Cardiac muscle cell (in vitro differentiated cells and primary cell): ENCODE measurements at regions not wholly inside any gene's neighbourhood (a gene's known extent, or its start where the extent isn't known, plus 50 kb on each side); places are given as distances from the start of the nearest gene placed in this dataset.

Experiments
- DNase-seq, 2 donors: peaks; one replicate each; pipeline versions ENCODE4 v3.0.0 to v3.0.0-alpha.2; 2010 to 2017; ENCODE audit warnings: low read depth in 1 of 2, low spot score in 1 of 2
- H3K27ac ChIP-seq: fragments of 200-600 bp; sonication (generic); 2 replicates; pipeline ENCODE4 v1.5.1; 2016
- H3K27me3 ChIP-seq: fragments of 200-600 bp; sonication (generic); 2 replicates; pipeline ENCODE4 v1.6.0; 2016; ENCODE audit warnings: control low read depth
- H3K36me3 ChIP-seq: fragments of 200-600 bp; sonication (generic); 2 replicates; pipeline ENCODE4 v1.5.1; 2016; ENCODE audit warnings: control low read depth
- H3K4me1 ChIP-seq: fragments of 200-600 bp; sonication (generic); 2 replicates; pipeline ENCODE4 v1.8.1; 2017; ENCODE audit warnings: low read depth, mild to moderate bottlenecking, mixed run types
- H3K4me3 ChIP-seq: fragments of 200-600 bp; sonication (generic); 2 replicates; pipeline ENCODE4 v1.5.1; 2016; ENCODE audit warnings: mild to moderate bottlenecking
- H3K9me3 ChIP-seq: fragments of 200-600 bp; sonication (generic); 2 replicates; pipeline ENCODE4 v1.5.1; 2017; ENCODE audit warnings: low read depth, mild to moderate bottlenecking, control low read depth
- TF ChIP-seq, protein P1 (sequence below): IDR thresholded peaks from 2 replicates; pipeline ENCODE4 v1.5.1; 2012; ENCODE audit warnings: low read depth, mild to moderate bottlenecking, low read length

DNA sequence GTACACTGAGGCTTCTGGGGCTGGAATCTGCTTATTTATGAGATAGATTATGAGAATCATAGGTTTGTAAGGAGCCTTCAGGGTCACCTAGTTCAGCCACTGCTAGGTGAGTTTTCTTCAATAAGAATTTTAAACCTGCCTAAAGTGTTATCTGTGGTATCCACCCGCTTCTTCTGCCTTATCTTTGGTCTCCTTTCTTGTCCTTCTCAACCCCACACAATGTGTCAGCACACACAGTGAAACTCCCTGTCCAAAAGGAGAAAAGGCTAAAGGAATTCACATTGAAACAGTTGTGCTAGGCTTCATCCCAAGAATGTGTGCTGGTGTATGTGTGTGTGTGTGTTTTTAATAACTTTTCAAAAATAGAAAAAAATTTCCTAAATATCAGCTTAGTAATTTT lies 259.3 kb upstream of the BTG1 start:
- no peak for DNase-seq
- Histone ChIP-seq H3K4me1 (peaks cover 27% of the 10 kb centered on the region), H3K36me3 (no peaks in the 10 kb centered on the region), H3K27ac (peak overlapping the region; percentile 56), H3K4me3 (no peak overlapping the region), H3K9me3 (no peaks in the 10 kb centered on the region), H3K27me3 (no peaks in the 10 kb centered on the region)
- TF ChIP-seq, protein P1, sequence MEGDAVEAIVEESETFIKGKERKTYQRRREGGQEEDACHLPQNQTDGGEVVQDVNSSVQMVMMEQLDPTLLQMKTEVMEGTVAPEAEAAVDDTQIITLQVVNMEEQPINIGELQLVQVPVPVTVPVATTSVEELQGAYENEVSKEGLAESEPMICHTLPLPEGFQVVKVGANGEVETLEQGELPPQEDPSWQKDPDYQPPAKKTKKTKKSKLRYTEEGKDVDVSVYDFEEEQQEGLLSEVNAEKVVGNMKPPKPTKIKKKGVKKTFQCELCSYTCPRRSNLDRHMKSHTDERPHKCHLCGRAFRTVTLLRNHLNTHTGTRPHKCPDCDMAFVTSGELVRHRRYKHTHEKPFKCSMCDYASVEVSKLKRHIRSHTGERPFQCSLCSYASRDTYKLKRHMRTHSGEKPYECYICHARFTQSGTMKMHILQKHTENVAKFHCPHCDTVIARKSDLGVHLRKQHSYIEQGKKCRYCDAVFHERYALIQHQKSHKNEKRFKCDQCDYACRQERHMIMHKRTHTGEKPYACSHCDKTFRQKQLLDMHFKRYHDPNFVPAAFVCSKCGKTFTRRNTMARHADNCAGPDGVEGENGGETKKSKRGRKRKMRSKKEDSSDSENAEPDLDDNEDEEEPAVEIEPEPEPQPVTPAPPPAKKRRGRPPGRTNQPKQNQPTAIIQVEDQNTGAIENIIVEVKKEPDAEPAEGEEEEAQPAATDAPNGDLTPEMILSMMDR: no peak

DNA sequence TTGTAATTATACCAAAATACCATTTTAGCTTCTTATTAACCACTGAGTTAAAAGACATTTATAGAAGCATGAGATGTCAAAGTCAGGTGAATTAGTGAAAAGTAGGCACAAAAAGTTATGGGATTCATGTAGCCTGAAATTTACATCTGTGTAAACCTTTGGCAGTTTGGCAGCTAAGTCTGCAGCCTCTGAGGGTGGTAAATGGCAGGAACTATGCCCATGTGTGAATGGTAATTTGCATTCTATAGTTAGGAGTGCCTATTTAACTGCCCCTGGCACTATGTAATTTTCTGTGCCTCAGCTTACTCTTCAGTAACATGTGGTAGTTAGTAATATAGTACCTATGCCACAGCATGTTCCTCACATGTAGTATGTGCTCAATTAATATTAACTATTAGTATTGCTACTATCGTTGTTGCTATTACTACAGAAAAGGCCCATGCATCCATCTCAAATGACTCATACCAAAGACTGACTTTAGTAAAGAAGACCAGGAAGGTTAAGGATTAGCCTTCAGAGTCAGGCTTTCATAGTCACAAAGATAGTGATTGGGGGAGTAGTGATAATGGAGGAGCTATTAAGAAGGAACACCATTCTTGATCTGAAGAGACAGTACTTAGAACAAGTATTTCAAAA lies 258.7 kb upstream of the BTG1 start:
- H3K27me3 ChIP-seq: no peaks in the 10 kb centered on the region
- peaks cover 32% of the 10 kb centered on the region for H3K4me1 ChIP-seq
- no peaks in the 10 kb centered on the region for H3K9me3 ChIP-seq
- no peak overlapping the region for H3K4me3 ChIP-seq
- H3K27ac ChIP-seq: peak overlapping the region; percentile 56
- no peak for DNase-seq
- TF ChIP-seq, protein P1: no peak
- no peaks in the 10 kb centered on the region for H3K36me3 ChIP-seq

DNA sequence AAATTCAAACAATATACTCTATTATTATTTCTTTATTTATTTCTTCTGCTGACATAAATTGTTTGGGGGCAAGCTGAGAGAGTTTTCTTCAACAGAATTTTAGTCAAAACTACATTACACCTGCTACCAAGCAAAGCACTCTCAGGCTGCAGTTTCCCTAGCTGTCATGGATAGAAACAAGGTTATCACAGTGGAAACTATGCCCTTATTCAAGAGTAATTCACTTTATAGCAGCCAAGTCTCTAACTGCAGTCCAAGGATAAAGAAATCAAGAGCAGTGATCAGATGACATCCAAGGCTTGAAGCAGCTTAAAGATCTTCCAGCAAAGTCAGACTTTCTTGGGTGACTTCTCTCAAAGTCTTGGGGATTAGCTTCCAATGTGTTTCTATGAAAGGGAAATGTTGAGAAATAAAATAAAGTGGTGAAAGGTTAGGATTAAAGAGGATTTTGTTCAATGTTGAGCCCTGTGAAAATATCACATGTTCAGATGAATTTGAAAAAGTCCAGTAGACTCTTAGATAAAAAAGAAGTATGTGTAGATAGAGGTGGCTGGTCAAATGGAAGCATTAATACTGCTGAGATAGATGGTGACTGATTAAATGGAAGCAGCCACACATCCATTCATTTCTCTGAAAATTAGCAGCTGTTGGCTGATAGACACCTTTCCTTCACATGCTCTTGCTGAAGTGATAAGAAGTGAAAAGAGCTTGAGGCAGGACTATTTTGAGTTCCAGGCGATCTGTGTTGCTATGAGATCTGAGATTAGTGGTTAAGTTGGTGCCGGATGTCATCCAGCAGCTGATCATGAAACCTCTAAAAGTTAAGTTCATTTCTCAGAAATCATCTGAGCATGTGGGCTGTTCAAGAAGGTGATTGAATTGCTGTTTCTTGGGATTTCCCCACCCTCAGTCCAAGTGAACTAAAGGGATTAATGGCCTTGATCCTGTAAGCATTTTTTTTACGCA lies 257.8 kb upstream of the BTG1 start:
- no peak for DNase-seq
- Histone ChIP-seq H3K27me3 (no peaks in the 10 kb centered on the region), H3K27ac (peak overlapping the region; percentile 56), H3K4me3 (no peak overlapping the region), H3K9me3 (no peaks in the 10 kb centered on the region), H3K4me1 (peaks cover 34% of the 10 kb centered on the region), H3K36me3 (no peaks in the 10 kb centered on the region)
- TF ChIP-seq, protein P1: no peak

DNA sequence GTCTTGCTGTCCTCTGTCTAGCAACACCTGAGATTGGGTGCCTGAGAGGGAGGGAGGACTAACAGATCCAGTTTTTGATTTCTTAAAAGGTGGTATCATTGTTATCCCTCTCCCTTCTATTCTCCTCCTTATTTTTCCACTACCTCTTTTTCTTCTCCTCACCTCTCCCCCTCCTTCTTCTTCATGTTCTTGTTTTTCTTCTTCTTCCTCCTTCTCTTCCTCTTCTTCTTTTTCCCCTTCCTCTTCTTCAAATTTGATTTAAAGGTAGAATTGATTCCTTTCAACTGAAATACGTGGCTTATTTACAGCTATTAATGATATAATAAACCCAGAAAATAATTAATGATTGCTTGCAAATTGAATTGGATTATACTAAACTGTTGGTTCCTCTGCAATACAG lies 256.8 kb upstream of the BTG1 start:
- TF ChIP-seq, protein P1: no peak
- no peak overlapping the region for H3K4me3 ChIP-seq
- peaks cover 34% of the 10 kb centered on the region for H3K4me1 ChIP-seq
- H3K27me3 ChIP-seq: no peaks in the 10 kb centered on the region
- DNase-seq: no peak
- no peaks in the 10 kb centered on the region for H3K36me3 ChIP-seq
- no peak overlapping the region for H3K27ac ChIP-seq
- no peaks in the 10 kb centered on the region for H3K9me3 ChIP-seq

DNA sequence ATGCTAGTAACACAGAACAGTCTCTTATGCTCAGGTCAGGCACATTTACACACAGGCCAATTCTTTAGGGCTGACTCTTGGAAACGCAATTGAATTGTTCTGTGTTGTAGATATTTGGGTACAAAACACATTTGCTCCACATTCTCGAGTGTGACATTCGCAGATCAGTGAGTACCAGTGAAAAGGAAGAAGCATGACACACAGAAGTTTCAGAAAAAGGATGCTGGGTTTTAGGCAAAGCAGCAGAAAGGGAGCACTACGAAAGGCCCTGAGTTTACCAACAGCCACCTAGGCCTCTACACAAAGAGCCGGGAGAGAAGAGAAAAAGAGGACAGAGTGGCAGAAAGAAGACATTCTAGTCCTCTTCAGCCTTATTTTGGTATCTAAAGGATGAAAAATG lies 254.4 kb upstream of the BTG1 start:
- TF ChIP-seq, protein P1: no peak
- no peak overlapping the region for H3K4me3 ChIP-seq
- H3K36me3 ChIP-seq: no peaks in the 10 kb centered on the region

More for the DNA sequence above, 254.4 kb upstream of the BTG1 start:
- Histone ChIP-seq H3K4me1 (peaks cover 29% of the 10 kb centered on the region), H3K27ac (no peak overlapping the region), H3K27me3 (no peaks in the 10 kb centered on the region), H3K9me3 (no peaks in the 10 kb centered on the region)
- no peak for DNase-seq
